ENCODE measurements at regions not wholly inside any gene's neighbourhood (a gene's known extent, or its start where the extent isn't known, plus 50 kb on each side); places are given as distances from the start of the nearest gene placed in this dataset.
A peak's percentile ranks its signal among the peaks of the same experiment; 100 is the strongest.

DNA sequence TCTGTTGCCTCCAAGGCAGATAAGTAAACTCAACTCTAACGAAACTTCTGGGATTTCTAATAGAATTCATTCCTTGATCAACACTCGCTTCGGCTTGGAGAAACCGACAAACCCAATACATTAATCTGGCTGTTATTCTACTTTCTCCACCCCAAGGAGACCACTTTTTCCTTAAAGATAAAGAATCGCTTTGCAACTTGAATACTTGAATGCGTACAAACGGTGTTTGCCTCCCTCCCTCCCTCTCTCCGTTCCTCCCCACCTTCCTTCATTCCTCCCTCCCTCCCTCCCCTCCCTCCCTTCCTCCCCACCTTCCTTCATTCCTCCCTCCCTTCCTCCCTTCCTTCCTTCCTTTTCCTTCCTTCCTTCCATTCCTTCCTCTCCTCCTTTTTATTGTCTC is 432.6 kb downstream of the HAPSTR1 start:
- DNase-seq (ENCODE audit: low read depth): no peak

DNA sequence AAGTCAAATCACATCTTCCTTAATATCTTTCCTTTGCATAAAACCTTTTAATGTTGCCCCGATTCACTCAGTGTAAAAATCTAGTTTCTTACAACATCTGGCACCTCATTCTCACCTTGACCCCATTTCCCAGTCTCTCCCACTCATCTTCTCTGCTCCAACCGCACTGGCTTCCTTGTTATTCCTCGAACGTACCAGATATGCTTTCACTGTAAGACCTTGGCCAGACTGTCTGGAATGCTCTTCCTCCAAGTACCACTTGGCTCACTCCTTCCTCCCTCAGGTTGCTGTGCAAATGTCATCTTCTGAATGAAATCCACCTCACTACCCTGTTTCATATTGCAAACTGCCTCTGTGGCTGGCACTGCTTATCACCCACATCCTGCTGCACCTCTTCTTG is 433.6 kb downstream of the HAPSTR1 start:
- no peak for DNase-seq (ENCODE audit: low read depth)

DNA sequence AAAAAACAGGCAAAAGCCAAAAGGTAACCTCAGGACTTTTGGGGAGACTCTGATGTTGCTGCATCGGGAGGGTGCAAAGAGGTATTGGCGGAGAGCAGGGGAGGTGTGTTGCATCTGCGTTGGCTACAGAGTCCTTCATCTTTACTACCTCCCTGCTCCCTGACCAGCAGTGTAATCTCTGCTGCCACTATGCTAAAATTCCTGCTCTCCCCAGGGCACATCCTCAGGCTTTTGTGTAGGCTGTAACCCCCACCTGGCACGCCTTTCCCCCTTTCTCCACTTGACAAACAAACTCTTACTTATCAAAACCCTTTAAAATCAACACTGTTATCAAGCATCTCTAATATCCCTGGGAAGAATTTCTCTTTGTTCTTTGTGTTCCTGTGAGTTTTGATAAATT is 435.3 kb downstream of the HAPSTR1 start:
- DNase-seq (ENCODE audit: low read depth): no peak

DNA sequence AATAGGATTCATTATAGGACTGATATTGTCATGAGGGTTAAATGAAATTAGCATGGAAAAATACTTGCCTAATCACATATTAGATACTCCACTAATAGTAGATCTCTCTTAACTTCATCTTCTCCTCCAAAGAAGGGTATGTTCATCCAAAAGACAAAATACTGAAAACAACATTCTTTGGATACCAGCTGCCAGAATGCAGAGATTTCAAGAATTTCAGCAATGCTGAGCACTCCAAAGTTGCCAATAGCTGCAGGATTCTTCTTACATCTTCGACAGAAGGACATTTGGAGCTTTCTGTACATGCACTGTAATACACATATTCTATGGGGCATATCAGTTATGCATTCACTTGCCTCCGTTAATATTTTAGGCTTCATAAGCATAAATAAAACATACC is 436.5 kb downstream of the HAPSTR1 start:
- DNase-seq (ENCODE audit: low read depth): no peak

GRCh38 chr16:9528511-9529079 is 437.2 kb downstream of the HAPSTR1 start:
- DNase-seq (ENCODE audit: low read depth): no peak

GRCh38 chr16:9533042-9533441 is 441.6 kb downstream of the HAPSTR1 start:
- no peak for DNase-seq (ENCODE audit: low read depth)

DNA sequence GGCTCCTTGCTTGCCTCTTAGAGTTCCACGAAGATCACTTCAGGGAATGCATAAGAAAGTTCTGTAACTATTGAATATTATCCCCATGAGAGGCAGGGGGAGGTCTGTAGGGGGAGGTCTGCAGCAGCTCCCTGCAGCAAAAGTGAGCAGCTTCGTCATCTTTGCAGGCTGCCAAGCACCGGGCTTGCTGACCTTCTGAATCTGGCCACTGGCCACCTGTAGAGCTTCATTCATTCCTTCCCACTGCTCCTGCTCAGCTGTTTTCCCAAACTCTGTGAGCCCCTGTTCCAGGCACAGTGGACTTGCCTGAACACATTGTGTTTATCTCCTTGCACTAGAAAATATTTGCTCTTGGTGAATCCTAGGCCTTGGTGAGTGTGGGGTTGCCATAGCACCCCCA is 443.3 kb downstream of the HAPSTR1 start:
- DNase-seq (ENCODE audit: low read depth): no peak

DNA sequence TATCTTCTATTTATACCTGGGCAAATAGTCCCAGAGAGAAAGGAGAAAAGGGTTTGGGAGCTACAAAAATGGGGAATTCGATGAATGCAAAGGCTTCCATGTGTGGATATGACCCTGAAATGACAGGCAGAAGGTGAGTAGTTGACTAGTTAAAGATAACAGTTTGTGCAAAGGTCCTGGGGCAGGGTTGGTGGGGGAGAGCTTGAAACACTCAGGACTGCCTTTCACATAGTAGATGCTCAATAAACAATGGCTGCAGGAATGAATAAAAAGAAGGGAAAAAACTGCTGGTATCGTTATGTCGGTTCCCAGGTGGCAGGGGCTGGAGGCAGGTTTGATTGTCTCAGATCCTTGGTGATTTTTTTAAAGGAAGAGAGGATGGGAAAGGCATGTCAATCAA is 445.5 kb downstream of the HAPSTR1 start:
- no peak for DNase-seq (ENCODE audit: low read depth)

- DNase-seq (ENCODE audit: low read depth): no peak
Observed at GRCh38 chr16:9539346-9539745, 447.9 kb downstream of the HAPSTR1 start.

- DNase-seq (ENCODE audit: low read depth): no peak
Observed at GRCh38 chr16:9541723-9542122, 450.3 kb downstream of the HAPSTR1 start.

- no peak for DNase-seq (ENCODE audit: low read depth)
Observed at GRCh38 chr16:9542165-9542755, 450.8 kb downstream of the HAPSTR1 start.

- no peak for DNase-seq (ENCODE audit: low read depth)
Observed at GRCh38 chr16:9545522-9546437, 454.3 kb downstream of the HAPSTR1 start.

DNA sequence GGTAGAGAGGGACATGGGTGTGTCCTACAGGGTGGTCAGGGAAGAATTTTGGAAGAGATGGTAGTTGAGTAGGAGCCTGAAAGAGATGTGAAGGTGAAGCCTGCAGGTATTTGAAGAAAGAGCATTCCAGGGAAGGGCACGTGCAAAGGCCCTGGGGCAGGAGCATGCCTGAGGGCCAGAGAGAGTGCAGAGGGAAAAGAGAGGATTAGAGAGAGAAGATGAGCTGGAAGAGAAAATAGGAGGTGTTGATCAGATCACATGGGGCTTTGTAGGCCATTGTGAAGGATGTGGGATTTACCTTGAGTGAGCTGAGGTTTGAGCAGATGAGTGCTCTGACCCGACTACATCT is 455.0 kb downstream of the HAPSTR1 start:
- DNase-seq (ENCODE audit: low read depth): no peak

- DNase-seq (ENCODE audit: low read depth): peak; percentile 8
Observed at GRCh38 chr16:9549487-9549886, 458.0 kb downstream of the HAPSTR1 start.

DNA sequence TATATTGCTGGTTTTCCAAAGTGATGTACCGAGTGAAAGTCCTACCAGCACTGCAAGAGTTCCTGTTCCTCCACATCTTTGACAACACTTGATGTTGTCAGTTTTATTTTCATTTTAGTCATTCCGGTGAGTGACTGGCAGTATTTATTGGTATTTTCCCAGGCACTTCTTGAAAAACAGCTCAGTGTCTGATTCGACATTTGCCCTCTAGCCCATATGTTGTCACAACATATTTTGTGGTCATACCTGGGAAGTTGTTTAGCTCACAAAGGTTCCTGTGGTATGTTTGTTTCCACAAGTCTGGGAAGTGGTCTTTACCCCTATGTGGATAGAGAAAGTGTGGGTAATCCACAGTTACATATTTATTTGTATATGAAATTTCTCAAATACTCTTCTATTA is 463.6 kb downstream of the HAPSTR1 start:
- DNase-seq (ENCODE audit: low read depth): no peak

DNA sequence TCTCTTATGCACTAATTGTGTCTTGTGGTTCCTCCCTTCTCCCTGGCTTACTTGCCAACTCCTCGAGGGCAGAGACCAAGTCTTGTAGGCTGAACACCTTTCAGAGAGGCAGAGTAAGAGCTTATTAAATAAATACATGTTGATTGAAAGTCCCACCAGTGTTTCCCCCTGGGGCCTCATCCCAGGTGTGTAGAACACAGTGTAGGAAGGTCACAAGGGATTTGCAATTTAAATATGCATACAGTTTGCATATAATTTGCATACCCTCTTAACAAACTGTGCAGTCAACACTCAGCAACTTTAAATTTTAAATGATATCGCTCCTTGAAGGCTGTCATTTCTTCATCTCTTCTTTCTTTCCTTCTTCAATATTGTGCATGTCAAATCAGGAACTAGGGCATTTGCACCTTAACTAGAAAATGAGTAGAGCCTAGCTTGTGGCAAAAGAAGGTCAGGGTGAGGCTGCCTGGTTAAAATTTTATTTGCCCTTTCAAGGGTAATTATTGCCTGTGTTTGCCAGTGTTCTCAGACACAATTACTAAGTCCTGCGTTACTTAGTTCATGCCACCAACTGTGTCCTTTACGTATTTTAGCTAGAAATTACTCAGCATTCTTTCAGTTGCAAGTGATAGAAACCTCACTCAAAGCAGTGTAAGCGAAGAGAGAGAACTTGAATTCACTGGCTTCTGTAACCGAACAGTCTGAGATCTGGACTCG is 465.7 kb downstream of the HAPSTR1 start:
- DNase-seq (ENCODE audit: low read depth): no peak

GRCh38 chr16:9557713-9558112 is 466.3 kb downstream of the HAPSTR1 start:
- no peak for DNase-seq (ENCODE audit: low read depth)

- no peak for DNase-seq (ENCODE audit: low read depth)
Observed at GRCh38 chr16:9566099-9566498, 474.7 kb downstream of the HAPSTR1 start.

DNA sequence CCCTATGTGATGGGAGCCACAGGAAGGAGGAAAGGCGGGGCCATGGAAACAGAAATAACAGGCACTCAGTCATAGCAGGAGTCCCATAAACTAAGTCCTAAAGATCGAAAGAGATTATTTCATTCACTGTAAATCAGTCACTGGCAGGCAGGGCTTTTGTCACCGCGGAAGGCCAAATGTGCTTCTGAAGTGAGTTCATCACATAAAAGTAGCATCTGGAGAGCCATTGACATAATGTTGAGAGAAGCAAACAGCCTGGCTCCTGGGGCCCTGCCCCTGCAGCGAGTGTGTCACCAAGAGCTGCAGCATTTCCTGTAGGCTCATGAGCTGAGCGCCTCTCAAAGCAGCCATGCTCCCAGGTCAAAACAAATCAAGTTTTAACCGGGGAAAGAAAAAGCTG is 476.2 kb downstream of the HAPSTR1 start:
- DNase-seq (ENCODE audit: low read depth): no peak

DNA sequence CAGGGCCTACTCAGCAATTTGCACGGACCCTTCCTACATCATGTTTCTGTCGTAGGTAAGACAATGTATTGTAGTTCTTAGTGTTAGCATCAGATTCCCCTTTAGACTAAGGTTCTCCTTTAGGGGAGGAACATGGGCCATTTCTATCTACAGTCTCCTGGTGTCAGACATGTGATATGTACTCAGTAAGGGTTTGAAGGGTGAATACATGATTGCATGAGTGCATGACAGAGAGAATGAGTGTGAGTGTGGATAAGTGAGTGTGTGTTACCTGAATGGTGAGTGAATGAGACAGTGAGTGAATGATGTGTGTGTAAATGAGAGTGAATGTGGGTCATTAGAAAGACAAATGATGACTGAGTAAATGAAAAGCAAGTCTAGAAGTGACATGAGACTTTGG is 476.8 kb downstream of the HAPSTR1 start:
- DNase-seq (ENCODE audit: low read depth): no peak

DNA sequence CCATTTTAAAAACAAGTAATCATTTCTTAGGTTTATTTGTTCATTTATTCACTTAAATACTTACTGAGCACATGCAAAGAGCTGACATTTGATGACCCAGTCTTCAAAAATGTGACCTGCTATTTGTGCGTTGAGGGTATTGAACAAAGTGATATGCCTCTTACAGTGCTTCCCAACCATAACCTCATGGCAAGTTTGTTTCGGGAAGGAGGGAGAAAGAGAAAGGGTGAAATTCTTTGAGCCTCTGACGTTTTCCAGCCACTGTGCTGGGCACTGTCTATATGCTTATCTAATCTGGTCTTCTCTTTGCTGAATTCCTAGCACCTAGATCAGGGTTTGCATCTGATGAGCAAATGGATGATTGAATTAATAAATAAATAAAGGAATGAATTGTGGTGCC is 479.1 kb downstream of the HAPSTR1 start:
- DNase-seq (ENCODE audit: low read depth): no peak

GRCh38 chr16:9578459-9578858 is 487.0 kb downstream of the HAPSTR1 start:
- DNase-seq (ENCODE audit: low read depth): no peak

DNA sequence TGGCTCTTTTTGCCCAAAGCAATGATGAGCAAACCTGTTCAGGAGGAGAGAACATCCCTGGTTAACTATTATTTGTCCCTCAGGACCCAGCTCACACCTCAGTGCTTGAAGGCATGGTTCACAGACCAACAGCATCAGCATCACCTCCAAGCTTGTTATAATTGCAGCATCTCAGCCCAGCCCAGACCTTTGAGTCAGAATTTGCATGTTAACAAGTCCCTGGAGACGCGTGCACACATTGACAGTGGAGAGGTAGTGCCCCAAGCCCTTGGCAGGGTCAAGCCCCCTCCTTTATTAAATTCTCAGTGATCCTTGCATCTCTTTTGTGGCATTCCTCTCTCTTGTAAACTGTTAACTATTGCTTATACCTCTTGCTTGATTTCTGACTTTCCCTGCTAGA is 488.6 kb downstream of the HAPSTR1 start:
- no peak for DNase-seq (ENCODE audit: low read depth)

Data from CMK (cell line).